ENCODE measurements at regions not wholly inside any gene's neighbourhood (a gene's known extent, or its start where the extent isn't known, plus 50 kb on each side); places are given as distances from the start of the nearest gene placed in this dataset.

DNA sequence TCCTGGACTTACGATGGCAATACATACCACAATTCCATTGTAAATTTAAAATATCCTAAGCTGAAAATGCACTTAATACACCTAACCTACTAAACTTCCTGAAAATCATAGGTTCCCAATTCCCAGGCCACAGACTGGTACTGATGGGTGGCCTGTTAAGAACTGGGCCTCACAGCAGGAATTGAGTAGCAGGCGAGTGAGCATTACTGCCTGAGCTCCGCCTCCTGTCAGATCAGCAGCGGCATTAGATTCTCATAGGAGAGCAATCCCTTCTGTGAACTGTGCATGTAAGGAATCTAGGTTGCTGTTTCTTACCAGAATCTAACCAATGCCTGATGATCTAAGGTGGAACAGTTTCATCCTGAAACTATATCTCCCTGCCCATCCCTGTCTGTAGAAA lies 1670.2 kb upstream of the PCDH20 start:
- TF ChIP-seq ZNF114 (CRISPR knock-in tag; IDR thresholded peaks at IDR 0.05) = no peak
- TF ChIP-seq, protein P1, sequence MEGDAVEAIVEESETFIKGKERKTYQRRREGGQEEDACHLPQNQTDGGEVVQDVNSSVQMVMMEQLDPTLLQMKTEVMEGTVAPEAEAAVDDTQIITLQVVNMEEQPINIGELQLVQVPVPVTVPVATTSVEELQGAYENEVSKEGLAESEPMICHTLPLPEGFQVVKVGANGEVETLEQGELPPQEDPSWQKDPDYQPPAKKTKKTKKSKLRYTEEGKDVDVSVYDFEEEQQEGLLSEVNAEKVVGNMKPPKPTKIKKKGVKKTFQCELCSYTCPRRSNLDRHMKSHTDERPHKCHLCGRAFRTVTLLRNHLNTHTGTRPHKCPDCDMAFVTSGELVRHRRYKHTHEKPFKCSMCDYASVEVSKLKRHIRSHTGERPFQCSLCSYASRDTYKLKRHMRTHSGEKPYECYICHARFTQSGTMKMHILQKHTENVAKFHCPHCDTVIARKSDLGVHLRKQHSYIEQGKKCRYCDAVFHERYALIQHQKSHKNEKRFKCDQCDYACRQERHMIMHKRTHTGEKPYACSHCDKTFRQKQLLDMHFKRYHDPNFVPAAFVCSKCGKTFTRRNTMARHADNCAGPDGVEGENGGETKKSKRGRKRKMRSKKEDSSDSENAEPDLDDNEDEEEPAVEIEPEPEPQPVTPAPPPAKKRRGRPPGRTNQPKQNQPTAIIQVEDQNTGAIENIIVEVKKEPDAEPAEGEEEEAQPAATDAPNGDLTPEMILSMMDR (conservative IDR thresholded peaks at IDR 0.05; ENCODE audit: low read depth in 2 of 2) = no peak
- TF ChIP-seq EZH2 (IDR thresholded peaks at IDR 0.05; ENCODE audit: low read depth, unreplicated experiment) = no peak
- TF ChIP-seq, protein P2, sequence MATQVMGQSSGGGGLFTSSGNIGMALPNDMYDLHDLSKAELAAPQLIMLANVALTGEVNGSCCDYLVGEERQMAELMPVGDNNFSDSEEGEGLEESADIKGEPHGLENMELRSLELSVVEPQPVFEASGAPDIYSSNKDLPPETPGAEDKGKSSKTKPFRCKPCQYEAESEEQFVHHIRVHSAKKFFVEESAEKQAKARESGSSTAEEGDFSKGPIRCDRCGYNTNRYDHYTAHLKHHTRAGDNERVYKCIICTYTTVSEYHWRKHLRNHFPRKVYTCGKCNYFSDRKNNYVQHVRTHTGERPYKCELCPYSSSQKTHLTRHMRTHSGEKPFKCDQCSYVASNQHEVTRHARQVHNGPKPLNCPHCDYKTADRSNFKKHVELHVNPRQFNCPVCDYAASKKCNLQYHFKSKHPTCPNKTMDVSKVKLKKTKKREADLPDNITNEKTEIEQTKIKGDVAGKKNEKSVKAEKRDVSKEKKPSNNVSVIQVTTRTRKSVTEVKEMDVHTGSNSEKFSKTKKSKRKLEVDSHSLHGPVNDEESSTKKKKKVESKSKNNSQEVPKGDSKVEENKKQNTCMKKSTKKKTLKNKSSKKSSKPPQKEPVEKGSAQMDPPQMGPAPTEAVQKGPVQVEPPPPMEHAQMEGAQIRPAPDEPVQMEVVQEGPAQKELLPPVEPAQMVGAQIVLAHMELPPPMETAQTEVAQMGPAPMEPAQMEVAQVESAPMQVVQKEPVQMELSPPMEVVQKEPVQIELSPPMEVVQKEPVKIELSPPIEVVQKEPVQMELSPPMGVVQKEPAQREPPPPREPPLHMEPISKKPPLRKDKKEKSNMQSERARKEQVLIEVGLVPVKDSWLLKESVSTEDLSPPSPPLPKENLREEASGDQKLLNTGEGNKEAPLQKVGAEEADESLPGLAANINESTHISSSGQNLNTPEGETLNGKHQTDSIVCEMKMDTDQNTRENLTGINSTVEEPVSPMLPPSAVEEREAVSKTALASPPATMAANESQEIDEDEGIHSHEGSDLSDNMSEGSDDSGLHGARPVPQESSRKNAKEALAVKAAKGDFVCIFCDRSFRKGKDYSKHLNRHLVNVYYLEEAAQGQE (IDR thresholded peaks at IDR 0.05; ENCODE audit: unreplicated experiment) = no peak
- TF ChIP-seq POLR2AphosphoS5 (IDR thresholded peaks at IDR 0.05; ENCODE audit: low read depth) = no peak
- TF ChIP-seq EZH2phosphoT487 (IDR thresholded peaks at IDR 0.05; ENCODE audit: unreplicated experiment) = no peak
- TF ChIP-seq JUNB (IDR thresholded peaks at IDR 0.05; ENCODE audit: unreplicated experiment) = no peak

Data from GM23338 (cell line).